DND-41 (cell line): ENCODE measurements at regions not wholly inside any gene's neighbourhood (a gene's known extent, or its start where the extent isn't known, plus 50 kb on each side); places are given as distances from the start of the nearest gene placed in this dataset.
"Not testable (repeated sequence)": the region's sequence is repeated elsewhere in the genome, so short reads cannot be mapped to it uniquely, and the experiment has no call there.

Experiments used
- ATAC-seq: fragments of 200-7000 bp; cut with Tn5 transposase; 3 replicates; pipeline ENCODE4 v1.9.1; 2021; ENCODE audit warnings: low read depth; ENCODE audit not compliant: insufficient read depth
- DNase-seq: peaks from one replicate; pipeline ENCODE4 v3.0.0-alpha.2; 2020
- H2AFZ ChIP-seq: 2 replicates; pipeline ENCODE4 v1.6.0; 2012; ENCODE audit warnings: low read depth, low read length
- H3K27ac ChIP-seq: 2 replicates; pipeline ENCODE4 v1.5.1; 2012; ENCODE audit warnings: low read length, inconsistent platforms
- H3K27me3 ChIP-seq: fragments of 200-600 bp; sonication (generic); 2 replicates; pipeline ENCODE4 v1.6.0; 2012; ENCODE audit warnings: low read length, mild to moderate bottlenecking, inconsistent platforms; ENCODE audit not compliant: insufficient read depth, poor library complexity
- H3K36me3 ChIP-seq: 2 replicates; pipeline ENCODE4 v1.5.1; 2012; ENCODE audit warnings: low read length, inconsistent platforms; ENCODE audit not compliant: insufficient read depth
- H3K4me1 ChIP-seq: 2 replicates; pipeline ENCODE4 v1.5.1; 2012; ENCODE audit warnings: mild to moderate bottlenecking, low read length; ENCODE audit not compliant: insufficient read depth
- H3K4me2 ChIP-seq: 2 replicates; pipeline ENCODE4 v1.6.0; 2012; ENCODE audit warnings: mild to moderate bottlenecking, moderate library complexity, low read length, inconsistent platforms; ENCODE audit not compliant: insufficient read depth
- H3K4me3 ChIP-seq, 2 experiments: fragments of 200-600 bp in 1 of 2; shearing (Covaris generic) in 1 of 2; 2 replicates each; pipeline ENCODE4 v1.5.1; 2012 to 2016; ENCODE audit warnings: inconsistent platforms in 2 of 2, low read length in 2 of 2, mild to moderate bottlenecking in 2 of 2, low read depth in 1 of 2, moderate library complexity in 1 of 2
- H3K79me2 ChIP-seq: 2 replicates; pipeline ENCODE4 v1.6.0; 2012; ENCODE audit warnings: low read length, inconsistent platforms; ENCODE audit not compliant: insufficient read depth
- H3K9ac ChIP-seq: 2 replicates; pipeline ENCODE4 v1.6.0; 2012; ENCODE audit warnings: low read depth, mild to moderate bottlenecking, inconsistent platforms, low read length, moderate library complexity
- H3K9me3 ChIP-seq: 2 replicates; pipeline ENCODE4 v1.5.1; 2012; ENCODE audit warnings: low read length, moderate library complexity, mild to moderate bottlenecking, inconsistent platforms; ENCODE audit not compliant: insufficient read depth, severe bottlenecking
- H4K20me1 ChIP-seq: 2 replicates; pipeline ENCODE4 v1.6.0; 2012; ENCODE audit warnings: low read length; ENCODE audit not compliant: insufficient read depth
- EZH2 ChIP-seq: IDR thresholded peaks from 3 replicates; pipeline ENCODE4 v1.6.1; 2012; ENCODE audit warnings: borderline replicate concordance, low read depth, mild to moderate bottlenecking, moderate library complexity, low read length, inconsistent platforms; ENCODE audit not compliant: severe bottlenecking
- TF ChIP-seq, protein P1 (sequence below): IDR thresholded peaks from 2 replicates; pipeline ENCODE4 v1.5.1; 2012; ENCODE audit warnings: borderline replicate concordance, low read length, moderate library complexity, mild to moderate bottlenecking; ENCODE audit not compliant: poor library complexity, severe bottlenecking; ENCODE audit errors: extremely low read depth

DNA sequence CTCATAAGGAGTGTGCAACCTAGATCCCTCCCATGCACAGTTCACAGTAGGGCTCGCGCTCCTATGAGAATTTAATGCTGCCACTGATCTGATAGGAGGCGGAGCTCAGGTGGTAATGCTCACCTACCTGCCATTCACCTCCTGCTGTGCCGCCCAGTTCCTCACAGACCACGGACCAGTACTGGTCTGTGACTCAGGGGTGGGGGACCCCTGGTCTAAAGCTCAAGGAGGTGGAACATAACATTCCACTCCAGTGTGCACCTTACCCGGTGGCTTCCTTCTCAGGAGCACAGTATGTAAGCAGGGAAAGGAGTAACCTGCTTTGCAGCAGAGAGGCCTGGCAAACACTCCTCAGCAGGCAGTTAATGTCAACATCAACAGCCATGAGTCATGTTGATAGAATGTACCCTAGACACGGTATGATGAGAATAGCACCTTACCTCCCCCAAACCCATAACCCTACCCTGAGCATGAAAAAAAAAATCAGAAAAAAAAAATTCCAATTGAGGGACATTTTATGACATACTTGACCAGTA is 273.5 kb downstream of the FGFR2 start:
- Histone ChIP-seq H3K4me2 (no peak overlapping the region), H3K4me1 (no peaks in the 10 kb centered on the region), H3K9me3 (no peaks in the 10 kb centered on the region), H3K79me2 (no peaks in the 10 kb centered on the region), H3K27me3 (peaks cover 3% of the 10 kb centered on the region), H3K27ac (no peak overlapping the region), H3K36me3 (no peaks in the 10 kb centered on the region), H3K9ac (no peak overlapping the region), H3K4me3 (no peak overlapping the region), H2AFZ (no peak overlapping the region), H4K20me1 (no peaks in the 10 kb centered on the region)
- TF ChIP-seq, protein P1, sequence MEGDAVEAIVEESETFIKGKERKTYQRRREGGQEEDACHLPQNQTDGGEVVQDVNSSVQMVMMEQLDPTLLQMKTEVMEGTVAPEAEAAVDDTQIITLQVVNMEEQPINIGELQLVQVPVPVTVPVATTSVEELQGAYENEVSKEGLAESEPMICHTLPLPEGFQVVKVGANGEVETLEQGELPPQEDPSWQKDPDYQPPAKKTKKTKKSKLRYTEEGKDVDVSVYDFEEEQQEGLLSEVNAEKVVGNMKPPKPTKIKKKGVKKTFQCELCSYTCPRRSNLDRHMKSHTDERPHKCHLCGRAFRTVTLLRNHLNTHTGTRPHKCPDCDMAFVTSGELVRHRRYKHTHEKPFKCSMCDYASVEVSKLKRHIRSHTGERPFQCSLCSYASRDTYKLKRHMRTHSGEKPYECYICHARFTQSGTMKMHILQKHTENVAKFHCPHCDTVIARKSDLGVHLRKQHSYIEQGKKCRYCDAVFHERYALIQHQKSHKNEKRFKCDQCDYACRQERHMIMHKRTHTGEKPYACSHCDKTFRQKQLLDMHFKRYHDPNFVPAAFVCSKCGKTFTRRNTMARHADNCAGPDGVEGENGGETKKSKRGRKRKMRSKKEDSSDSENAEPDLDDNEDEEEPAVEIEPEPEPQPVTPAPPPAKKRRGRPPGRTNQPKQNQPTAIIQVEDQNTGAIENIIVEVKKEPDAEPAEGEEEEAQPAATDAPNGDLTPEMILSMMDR = no peak
- DNase-seq = no peak
- ATAC-seq = no peak

DNA sequence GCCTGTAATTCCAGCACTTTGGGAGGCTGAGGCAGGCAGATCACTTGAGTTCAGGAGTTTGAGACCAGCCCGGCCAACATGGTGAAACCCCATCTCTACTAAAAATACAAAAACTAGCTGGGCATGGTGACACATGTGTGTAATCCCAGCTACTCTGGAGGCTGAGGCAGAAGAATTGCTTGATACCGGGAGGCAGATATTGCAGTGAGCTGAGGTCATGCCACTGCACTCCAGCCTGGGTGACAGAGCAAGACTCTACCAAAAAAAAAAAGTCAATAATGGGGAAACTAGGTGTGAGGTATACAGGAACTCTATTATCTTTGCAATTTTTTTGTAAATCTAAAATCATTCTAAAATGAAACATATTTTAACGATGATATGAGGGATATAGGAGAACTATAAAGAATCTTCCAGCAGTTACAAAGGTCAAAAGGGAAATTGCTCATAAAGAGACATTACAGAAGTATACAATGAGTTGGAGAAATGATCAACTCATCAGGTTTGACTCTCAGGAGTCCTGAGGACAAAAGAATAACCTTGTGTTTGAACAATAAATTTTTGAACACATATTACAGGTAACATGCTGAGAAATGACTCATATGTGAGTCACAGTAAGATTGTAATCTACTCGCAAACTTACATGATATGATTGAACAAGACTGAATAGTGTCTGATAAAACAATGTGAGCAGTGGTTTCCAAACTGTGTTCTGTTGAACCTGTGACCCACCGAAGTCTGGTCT is 272.6 kb downstream of the FGFR2 start:
- Histone ChIP-seq H3K27me3 (peaks cover 3% of the 10 kb centered on the region), H2AFZ (no peak overlapping the region), H4K20me1 (no peaks in the 10 kb centered on the region), H3K9ac (no peak overlapping the region), H3K4me3 (no peak overlapping the region), H3K4me1 (no peaks in the 10 kb centered on the region), H3K27ac (no peak overlapping the region), H3K4me2 (no peak overlapping the region), H3K9me3 (no peaks in the 10 kb centered on the region), H3K79me2 (no peaks in the 10 kb centered on the region), H3K36me3 (no peaks in the 10 kb centered on the region)
- no peak for DNase-seq
- TF ChIP-seq, protein P1 = no peak
- TF ChIP-seq EZH2 = no peak
- no peak for ATAC-seq

DNA sequence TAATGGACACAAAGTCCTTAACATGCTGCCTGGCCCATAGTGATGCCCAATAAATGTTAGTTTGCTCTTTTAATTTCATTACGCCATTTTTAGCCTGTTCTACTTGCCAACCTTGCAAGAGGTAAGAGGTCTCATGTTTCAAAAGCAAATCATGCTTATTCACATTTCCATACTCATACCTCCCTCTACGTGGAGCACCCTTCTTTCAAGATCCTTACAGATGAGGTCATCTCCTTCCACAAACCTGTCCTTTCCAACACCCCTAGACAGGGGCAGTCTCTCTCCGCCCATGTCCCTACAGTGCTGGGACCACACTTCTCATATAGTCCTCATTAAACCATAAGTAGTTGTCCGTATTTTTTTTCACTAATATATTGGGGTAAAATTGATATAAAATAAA is 271.3 kb downstream of the FGFR2 start:
- no peak overlapping the region for H3K27ac ChIP-seq
- DNase-seq (no peak), ATAC-seq (no peak)
- TF ChIP-seq, protein P1 = no peak
- TF ChIP-seq EZH2 = no peak
- H2AFZ ChIP-seq = no peak overlapping the region
- no peaks in the 10 kb centered on the region for H3K79me2 ChIP-seq
- H3K9ac ChIP-seq = no peak overlapping the region
- no peaks in the 10 kb centered on the region for H3K4me1 ChIP-seq
- H3K4me3 ChIP-seq = no peak overlapping the region
- H3K36me3 ChIP-seq = no peaks in the 10 kb centered on the region
- H3K9me3 ChIP-seq = no peaks in the 10 kb centered on the region
- no peak overlapping the region for H3K4me2 ChIP-seq
- peaks cover 3% of the 10 kb centered on the region for H3K27me3 ChIP-seq
- no peaks in the 10 kb centered on the region for H4K20me1 ChIP-seq

DNA sequence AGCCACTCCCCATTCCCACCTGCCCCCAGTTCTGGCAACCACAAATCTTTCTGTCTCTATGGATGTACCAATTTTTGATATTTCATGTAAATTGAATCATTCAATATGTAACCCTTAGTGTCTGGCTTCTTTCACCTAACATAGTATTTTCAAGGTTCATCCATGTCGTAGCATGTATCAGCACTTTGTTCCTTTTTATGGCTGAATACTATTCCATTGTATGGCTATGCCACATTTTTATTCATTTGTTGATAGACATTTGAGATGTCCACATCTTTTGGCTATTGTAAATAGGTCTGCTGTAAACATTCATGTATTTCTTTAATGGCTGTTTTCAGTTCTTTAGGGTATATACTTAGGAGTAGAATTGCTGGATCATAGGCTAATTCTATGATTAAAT is 270.5 kb downstream of the FGFR2 start:
- TF ChIP-seq, protein P1 = no peak
- TF ChIP-seq EZH2 = no peak
- Histone ChIP-seq H3K4me2 (no peak overlapping the region), H3K27me3 (peaks cover 2% of the 10 kb centered on the region), H3K4me1 (no peaks in the 10 kb centered on the region), H4K20me1 (no peaks in the 10 kb centered on the region), H3K79me2 (no peaks in the 10 kb centered on the region), H3K27ac (no peak overlapping the region), H2AFZ (no peak overlapping the region), H3K4me3 (no peak overlapping the region), H3K9me3 (no peaks in the 10 kb centered on the region), H3K36me3 (no peaks in the 10 kb centered on the region), H3K9ac (no peak overlapping the region)
- no peak for DNase-seq
- no peak for ATAC-seq

DNA sequence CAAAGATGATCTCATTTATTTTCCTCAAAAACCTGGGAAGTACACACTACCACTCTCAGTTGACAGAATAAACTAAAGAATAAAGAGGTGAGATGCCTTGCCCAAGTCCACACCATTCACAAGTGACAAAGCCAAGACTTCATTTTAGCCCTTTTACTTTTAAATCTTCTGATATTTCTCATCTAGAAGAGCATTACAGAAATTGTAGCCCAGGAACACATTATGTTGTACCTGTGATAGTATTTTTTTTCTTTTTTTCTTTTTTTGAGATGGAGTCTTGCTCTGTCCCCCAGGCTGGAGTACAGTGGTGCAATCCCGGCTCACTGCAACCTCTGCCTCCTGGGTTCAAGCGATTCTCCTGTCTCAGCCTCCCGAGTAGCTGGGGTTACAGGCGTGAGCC is 268.6 kb downstream of the FGFR2 start:
- ATAC-seq, H3K9me3 ChIP-seq, H3K79me2 ChIP-seq, H3K36me3 ChIP-seq, H3K27me3 ChIP-seq, H4K20me1 ChIP-seq, H3K27ac ChIP-seq, H3K4me3 ChIP-seq, DNase-seq, H3K4me1 ChIP-seq, H2AFZ ChIP-seq, H3K4me2 ChIP-seq, H3K9ac ChIP-seq: not testable (repeated sequence)
